GM12892 (cell line): ENCODE measurements at regions not wholly inside any gene's neighbourhood (a gene's known extent, or its start where the extent isn't known, plus 50 kb on each side); places are given as distances from the start of the nearest gene placed in this dataset.

ENCODE experiments used
- POLR2A ChIP-seq: IDR thresholded peaks from 2 replicates; pipeline ENCODE4 v1.6.1; 2011; ENCODE audit warnings: low read depth, low read length, control low read depth
- TAF1 ChIP-seq: IDR thresholded peaks from 2 replicates; pipeline ENCODE4 v1.6.1; 2011; ENCODE audit warnings: low read depth, mild to moderate bottlenecking, control low read depth, low read length, borderline replicate concordance

- TF ChIP-seq TAF1 = no peak
- no peak for TF ChIP-seq POLR2A
Measured at GRCh38 chr12:67415473-67415872, 146.3 kb downstream of the CAND1 start.
